ENCODE measurements at regions not wholly inside any gene's neighbourhood (a gene's known extent, or its start where the extent isn't known, plus 50 kb on each side); places are given as distances from the start of the nearest gene placed in this dataset.

GRCh38 chr3:41060106-41060505, 139.2 kb upstream of the CTNNB1 start:
- Histone ChIP-seq H3K27ac (ENCODE audit: low read depth, low read length) (no peak overlapping the region), H3K4me3 (ENCODE audit: low read length) (no peak overlapping the region), H3K36me3 (ENCODE audit: control insufficient read depth in 2 of 3, insufficient read depth in 3 of 3, low read length in 3 of 3) (no peaks in the 10 kb centered on the region), H3K4me1 (ENCODE audit: control insufficient read depth in 2 of 2, insufficient read depth in 2 of 2, low read length in 2 of 2) (no peaks in the 10 kb centered on the region), H3K9me3 (ENCODE audit: control insufficient read depth in 2 of 3, low read length in 3 of 3) (no peaks in the 10 kb centered on the region), H3K27me3 (ENCODE audit: control insufficient read depth in 2 of 2, insufficient read depth in 2 of 2, low read length in 2 of 2) (no peaks in the 10 kb centered on the region)
- ChIA-PET CTCF (no interaction called here), POLR2A (no interaction called here)
- ATAC-seq: no peak
- no peaks in the 10 kb centered on the region for H3K36me3 Mint-ChIP-seq
- peaks cover 0 to 6% (median 0%) of the 10 kb centered on the region in 11 donors for H3K9me3 Mint-ChIP-seq
- intact Hi-C loops (cut with micrococcal nuclease): no loop called here
- no peak overlapping the region for H3K4me3 Mint-ChIP-seq
- no peak overlapping the region for H3K27ac Mint-ChIP-seq
- H3K27me3 Mint-ChIP-seq: peaks cover 0 to 9% (median 6%) of the 10 kb centered on the region in 5 donors
- DNase-seq: no peak
- peaks cover 0 to 4% (median 0%) of the 10 kb centered on the region in 7 donors for H3K4me1 Mint-ChIP-seq

GRCh38 chr3:41064070-41064469, 135.2 kb upstream of the CTNNB1 start:
- Mint-ChIP-seq H3K9me3 (peaks cover 0 to 6% (median 0%) of the 10 kb centered on the region in 11 donors), H3K27ac (no peak overlapping the region), H3K4me1 (peaks cover 0 to 4% (median 0%) of the 10 kb centered on the region in 7 donors), H3K36me3 (no peaks in the 10 kb centered on the region), H3K4me3 (no peak overlapping the region), H3K27me3 (peaks cover 0 to 9% (median 6%) of the 10 kb centered on the region in 5 donors)
- intact Hi-C loops (cut with micrococcal nuclease): no loop called here
- ChIA-PET POLR2A (no interaction called here), CTCF (no interaction called here)
- ATAC-seq (no peak), DNase-seq (no peak)
- Histone ChIP-seq H3K27ac (ENCODE audit: low read depth, low read length) (no peak overlapping the region), H3K4me1 (ENCODE audit: control insufficient read depth in 2 of 2, insufficient read depth in 2 of 2, low read length in 2 of 2) (no peaks in the 10 kb centered on the region), H3K27me3 (ENCODE audit: control insufficient read depth in 2 of 2, insufficient read depth in 2 of 2, low read length in 2 of 2) (no peaks in the 10 kb centered on the region), H3K4me3 (ENCODE audit: low read length) (no peak overlapping the region), H3K9me3 (ENCODE audit: control insufficient read depth in 2 of 3, low read length in 3 of 3) (no peaks in the 10 kb centered on the region), H3K36me3 (ENCODE audit: control insufficient read depth in 2 of 3, insufficient read depth in 3 of 3, low read length in 3 of 3) (no peaks in the 10 kb centered on the region)

GRCh38 chr3:41064526-41064925, 134.8 kb upstream of the CTNNB1 start:
- Mint-ChIP-seq H3K9me3 (peaks cover 0 to 6% (median 0%) of the 10 kb centered on the region in 11 donors), H3K4me3 (no peak overlapping the region), H3K27ac (no peak overlapping the region), H3K27me3 (peaks cover 0 to 9% (median 6%) of the 10 kb centered on the region in 5 donors), H3K4me1 (peaks cover 0 to 4% (median 0%) of the 10 kb centered on the region in 7 donors), H3K36me3 (no peaks in the 10 kb centered on the region)
- DNase-seq (no peak), ATAC-seq (no peak)
- Histone ChIP-seq H3K4me1 (ENCODE audit: control insufficient read depth in 2 of 2, insufficient read depth in 2 of 2, low read length in 2 of 2) (no peaks in the 10 kb centered on the region), H3K27me3 (ENCODE audit: control insufficient read depth in 2 of 2, insufficient read depth in 2 of 2, low read length in 2 of 2) (no peaks in the 10 kb centered on the region), H3K36me3 (ENCODE audit: control insufficient read depth in 2 of 3, insufficient read depth in 3 of 3, low read length in 3 of 3) (no peaks in the 10 kb centered on the region), H3K4me3 (ENCODE audit: low read length) (no peak overlapping the region), H3K27ac (ENCODE audit: low read depth, low read length) (no peak overlapping the region), H3K9me3 (ENCODE audit: control insufficient read depth in 2 of 3, low read length in 3 of 3) (no peaks in the 10 kb centered on the region)
- CTCF ChIA-PET: no interaction called here
- intact Hi-C loops (cut with micrococcal nuclease): no loop called here
- POLR2A ChIA-PET: no interaction called here

- peaks cover 0 to 4% (median 0%) of the 10 kb centered on the region in 7 donors for H3K4me1 Mint-ChIP-seq
- H3K4me3 ChIP-seq (ENCODE audit: low read length): no peak overlapping the region
- no peaks in the 10 kb centered on the region for H3K36me3 Mint-ChIP-seq
- no peak overlapping the region for H3K4me3 Mint-ChIP-seq
- no peak overlapping the region for H3K27ac ChIP-seq (ENCODE audit: low read depth, low read length)
- H3K9me3 ChIP-seq (ENCODE audit: control insufficient read depth in 2 of 3, low read length in 3 of 3): no peaks in the 10 kb centered on the region
- ChIA-PET POLR2A (no interaction called here), CTCF (no interaction called here)
- H3K36me3 ChIP-seq (ENCODE audit: control insufficient read depth in 2 of 3, insufficient read depth in 3 of 3, low read length in 3 of 3): no peaks in the 10 kb centered on the region
- peaks cover 0 to 6% (median 0%) of the 10 kb centered on the region in 11 donors for H3K9me3 Mint-ChIP-seq
- ATAC-seq (no peak), DNase-seq (no peak)
- H3K27me3 Mint-ChIP-seq: peaks cover 0 to 9% (median 4%) of the 10 kb centered on the region in 5 donors
- no peak overlapping the region for H3K27ac Mint-ChIP-seq
- H3K4me1 ChIP-seq (ENCODE audit: control insufficient read depth in 2 of 2, insufficient read depth in 2 of 2, low read length in 2 of 2): no peaks in the 10 kb centered on the region
- intact Hi-C loops (cut with micrococcal nuclease): no loop called here
- H3K27me3 ChIP-seq (ENCODE audit: control insufficient read depth in 2 of 2, insufficient read depth in 2 of 2, low read length in 2 of 2): no peaks in the 10 kb centered on the region
Observed at GRCh38 chr3:41065340-41065739, 134.0 kb upstream of the CTNNB1 start.

GRCh38 chr3:41073190-41073589, 126.1 kb upstream of the CTNNB1 start:
- Histone ChIP-seq H3K4me1 (ENCODE audit: control insufficient read depth in 2 of 2, insufficient read depth in 2 of 2, low read length in 2 of 2) (no peaks in the 10 kb centered on the region), H3K4me3 (ENCODE audit: low read length) (no peak overlapping the region), H3K36me3 (ENCODE audit: control insufficient read depth in 2 of 3, insufficient read depth in 3 of 3, low read length in 3 of 3) (no peaks in the 10 kb centered on the region), H3K9me3 (ENCODE audit: control insufficient read depth in 2 of 3, low read length in 3 of 3) (no peaks in the 10 kb centered on the region), H3K27ac (ENCODE audit: low read depth, low read length) (no peak overlapping the region), H3K27me3 (ENCODE audit: control insufficient read depth in 2 of 2, insufficient read depth in 2 of 2, low read length in 2 of 2) (no peaks in the 10 kb centered on the region)
- no peak overlapping the region for H3K4me3 Mint-ChIP-seq
- ATAC-seq (no peak), DNase-seq (no peak)
- peaks cover 0 to 2% (median 0%) of the 10 kb centered on the region in 7 donors for H3K4me1 Mint-ChIP-seq
- CTCF ChIA-PET: no interaction called here
- no peak overlapping the region for H3K27ac Mint-ChIP-seq
- intact Hi-C loops (cut with micrococcal nuclease): no loop called here
- no peaks in the 10 kb centered on the region for H3K36me3 Mint-ChIP-seq
- peaks cover 0 to 4% (median 0%) of the 10 kb centered on the region in 5 donors for H3K27me3 Mint-ChIP-seq
- peaks cover 0 to 2% (median 0%) of the 10 kb centered on the region in 11 donors for H3K9me3 Mint-ChIP-seq
- POLR2A ChIA-PET: no interaction called here

GRCh38 chr3:41075975-41076374, 123.3 kb upstream of the CTNNB1 start:
- POLR2A ChIA-PET: no interaction called here

GRCh38 chr3:41076399-41076798, 122.9 kb upstream of the CTNNB1 start:
- H3K4me3 ChIP-seq (ENCODE audit: low read length): no peak overlapping the region
- no peaks in the 10 kb centered on the region for H3K36me3 Mint-ChIP-seq
- H3K9me3 ChIP-seq (ENCODE audit: control insufficient read depth in 2 of 3, low read length in 3 of 3): no peaks in the 10 kb centered on the region
- no peak for ATAC-seq
- peaks cover 0 to 16% (median 0%) of the 10 kb centered on the region in 7 donors for H3K4me1 Mint-ChIP-seq
- intact Hi-C loops (cut with micrococcal nuclease): no loop called here
- H3K27ac ChIP-seq (ENCODE audit: low read depth, low read length): no peak overlapping the region
- H3K27me3 Mint-ChIP-seq: peaks cover 0 to 4% (median 0%) of the 10 kb centered on the region in 5 donors
- peaks cover 0 to 2% (median 0%) of the 10 kb centered on the region in 11 donors for H3K9me3 Mint-ChIP-seq
- H3K27me3 ChIP-seq (ENCODE audit: control insufficient read depth in 2 of 2, insufficient read depth in 2 of 2, low read length in 2 of 2): no peaks in the 10 kb centered on the region
- H3K27ac Mint-ChIP-seq: no peak overlapping the region
- H3K4me3 Mint-ChIP-seq: no peak overlapping the region
- no peaks in the 10 kb centered on the region for H3K36me3 ChIP-seq (ENCODE audit: control insufficient read depth in 2 of 3, insufficient read depth in 3 of 3, low read length in 3 of 3)
- H3K4me1 ChIP-seq (ENCODE audit: control insufficient read depth in 2 of 2, insufficient read depth in 2 of 2, low read length in 2 of 2): no peaks in the 10 kb centered on the region
- DNase-seq: no peak
- CTCF ChIA-PET: no interaction called here
- POLR2A ChIA-PET: no interaction called here

More at GRCh38 chr3:41075975-41076374, 123.3 kb upstream of the CTNNB1 start:
- ATAC-seq (no peak), DNase-seq (no peak)
- intact Hi-C loops (cut with micrococcal nuclease): no loop called here
- Histone ChIP-seq H3K27me3 (ENCODE audit: control insufficient read depth in 2 of 2, insufficient read depth in 2 of 2, low read length in 2 of 2) (no peaks in the 10 kb centered on the region), H3K27ac (ENCODE audit: low read depth, low read length) (no peak overlapping the region), H3K4me3 (ENCODE audit: low read length) (no peak overlapping the region), H3K4me1 (ENCODE audit: control insufficient read depth in 2 of 2, insufficient read depth in 2 of 2, low read length in 2 of 2) (no peaks in the 10 kb centered on the region), H3K9me3 (ENCODE audit: control insufficient read depth in 2 of 3, low read length in 3 of 3) (no peaks in the 10 kb centered on the region), H3K36me3 (ENCODE audit: control insufficient read depth in 2 of 3, insufficient read depth in 3 of 3, low read length in 3 of 3) (no peaks in the 10 kb centered on the region)
- peaks cover 0 to 4% (median 0%) of the 10 kb centered on the region in 5 donors for H3K27me3 Mint-ChIP-seq
- peaks cover 0 to 16% (median 0%) of the 10 kb centered on the region in 7 donors for H3K4me1 Mint-ChIP-seq
- H3K4me3 Mint-ChIP-seq: no peak overlapping the region
- H3K36me3 Mint-ChIP-seq: no peaks in the 10 kb centered on the region
- peaks cover 0 to 2% (median 0%) of the 10 kb centered on the region in 11 donors for H3K9me3 Mint-ChIP-seq
- H3K27ac Mint-ChIP-seq: no peak overlapping the region
- CTCF ChIA-PET: no interaction called here
